Stimulated activated CD8-positive, alpha-beta memory T cell treated with anti-CD3 and anti-CD28 coated beads, Interleukin-7, amount 100 ng/mL, for 1 hour (primary cell): ENCODE measurements at regions not wholly inside any gene's neighbourhood (a gene's known extent, or its start where the extent isn't known, plus 50 kb on each side); places are given as distances from the start of the nearest gene placed in this dataset.
"Not testable (repeated sequence)": the region's sequence is repeated elsewhere in the genome, so short reads cannot be mapped to it uniquely, and the experiment has no call there.

Experiments used
- DNase-seq, 2 donors: peaks; one replicate each; pipeline ENCODE4 v3.0.0-alpha.2; 2020; ENCODE audit warnings: low read depth in 2 of 2

DNA sequence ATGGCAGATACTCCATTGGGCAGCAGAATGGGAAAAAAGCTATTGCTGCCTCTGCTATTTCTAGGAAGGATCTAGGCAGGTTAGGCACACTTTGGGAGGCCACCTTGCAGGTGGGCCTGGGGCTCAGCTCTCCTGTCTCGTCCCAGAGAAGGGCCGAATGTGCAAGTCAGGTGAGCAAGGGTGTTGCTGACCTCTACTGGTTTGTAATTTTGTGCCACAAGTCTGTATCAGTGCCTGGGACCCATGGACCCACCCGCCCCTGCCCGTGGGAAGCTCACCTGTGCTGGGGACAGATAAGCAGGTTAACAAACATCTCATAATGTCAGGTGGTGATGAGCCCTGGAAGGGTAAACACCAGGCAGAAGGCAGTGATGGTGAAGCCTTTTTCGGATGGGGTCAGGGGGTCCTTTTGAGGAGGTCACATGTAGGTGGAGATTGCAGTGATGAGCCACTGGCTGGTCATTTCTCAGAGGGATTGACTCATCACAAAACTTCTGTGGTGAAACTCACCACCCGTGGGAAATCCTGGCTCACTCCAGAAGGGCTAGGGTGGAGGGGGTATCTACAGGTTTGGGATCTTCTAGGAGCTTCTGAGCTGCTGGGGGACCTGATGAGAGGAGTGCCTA lies 161.3 kb downstream of the KLF13 start:
- no peak for DNase-seq

- no peak for DNase-seq
Measured at GRCh38 chr15:31488437-31489204, 162.0 kb downstream of the KLF13 start.

DNA sequence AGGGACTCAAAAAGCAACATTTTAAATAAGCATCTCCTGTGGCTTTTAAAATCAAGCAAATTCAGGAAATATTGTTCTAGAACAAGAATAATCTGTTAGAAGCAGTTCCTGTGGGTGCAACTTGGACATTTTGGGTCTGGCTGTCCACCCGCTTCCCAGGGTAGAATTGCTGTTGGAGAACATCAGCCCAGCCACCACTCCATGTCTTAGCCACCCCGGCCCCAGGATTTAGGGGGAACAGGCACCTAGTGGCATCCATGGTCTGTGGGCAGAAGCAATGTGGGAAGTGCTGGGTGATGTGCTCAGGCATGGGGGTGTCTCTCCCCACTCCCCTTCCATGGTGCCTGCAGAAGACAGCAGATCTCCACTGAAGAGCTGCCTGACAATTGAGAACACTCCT lies 162.6 kb downstream of the KLF13 start:
- no peak for DNase-seq

DNA sequence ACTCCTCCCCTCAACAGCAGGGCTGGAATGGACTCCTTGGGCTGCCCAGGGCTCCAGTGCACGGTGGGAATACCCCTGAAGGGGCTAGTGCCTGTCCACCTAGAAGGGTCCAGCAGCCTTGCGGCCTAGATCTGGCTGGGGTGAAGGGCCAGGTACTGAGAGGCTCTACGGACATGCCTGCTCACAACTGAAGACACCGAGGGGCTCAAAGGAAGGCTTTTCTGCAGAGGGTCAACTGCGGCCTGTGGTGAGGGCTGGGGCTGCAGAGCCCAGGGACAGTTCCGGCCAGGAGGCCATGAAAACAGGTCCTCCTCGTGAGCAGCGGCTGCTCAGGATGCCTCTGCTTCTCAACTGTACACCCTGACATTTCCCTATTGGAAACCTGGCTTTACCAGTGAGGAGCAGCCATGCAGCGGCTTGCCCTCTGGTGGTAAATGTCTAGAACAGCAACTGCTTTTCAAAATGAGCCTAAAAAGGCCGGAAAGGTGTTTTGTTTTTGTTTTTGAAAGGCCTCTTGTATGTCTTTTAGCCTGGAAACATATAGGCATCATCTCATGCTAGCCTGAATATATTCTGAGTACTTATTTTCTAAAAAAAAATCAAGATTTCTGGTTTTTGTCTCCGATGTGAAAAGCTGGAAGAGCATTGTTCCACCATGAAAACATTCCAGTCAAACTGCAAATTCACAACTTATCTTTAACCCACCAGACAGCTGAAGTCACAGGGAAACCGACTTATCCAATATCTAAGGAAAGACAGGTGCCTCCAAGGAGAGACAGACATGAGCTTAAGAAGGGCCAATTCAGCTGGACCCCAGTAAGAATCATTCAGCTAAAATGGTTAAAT lies 163.4 kb downstream of the KLF13 start:
- DNase-seq = no peak

- DNase-seq = no peak
Measured at GRCh38 chr15:31494786-31495185, 168.2 kb downstream of the KLF13 start.

- DNase-seq = no peak
Measured at GRCh38 chr15:31495281-31495680, 168.6 kb downstream of the KLF13 start.

DNA sequence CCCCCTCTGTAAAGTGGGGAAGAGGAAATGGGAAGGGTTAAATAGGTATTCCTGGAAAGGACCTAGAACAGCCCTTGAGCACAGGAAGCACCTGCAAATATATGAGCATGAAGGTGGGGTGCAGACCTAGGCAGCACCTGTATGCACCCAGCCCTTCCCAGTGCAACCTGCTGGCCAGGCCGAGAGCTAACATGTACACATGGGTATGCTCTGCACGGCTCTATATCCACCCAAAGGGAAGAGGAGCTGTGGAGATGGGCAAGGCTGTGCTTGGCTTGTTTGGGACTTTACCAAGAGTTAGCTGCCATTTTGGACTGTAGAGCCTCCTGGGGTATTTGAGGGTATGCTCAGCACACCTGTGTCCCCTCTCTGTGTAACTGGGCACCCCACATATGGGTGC lies 171.2 kb downstream of the KLF13 start:
- DNase-seq = no peak

- DNase-seq = no peak
Measured at GRCh38 chr15:31498329-31498728, 171.7 kb downstream of the KLF13 start.

DNA sequence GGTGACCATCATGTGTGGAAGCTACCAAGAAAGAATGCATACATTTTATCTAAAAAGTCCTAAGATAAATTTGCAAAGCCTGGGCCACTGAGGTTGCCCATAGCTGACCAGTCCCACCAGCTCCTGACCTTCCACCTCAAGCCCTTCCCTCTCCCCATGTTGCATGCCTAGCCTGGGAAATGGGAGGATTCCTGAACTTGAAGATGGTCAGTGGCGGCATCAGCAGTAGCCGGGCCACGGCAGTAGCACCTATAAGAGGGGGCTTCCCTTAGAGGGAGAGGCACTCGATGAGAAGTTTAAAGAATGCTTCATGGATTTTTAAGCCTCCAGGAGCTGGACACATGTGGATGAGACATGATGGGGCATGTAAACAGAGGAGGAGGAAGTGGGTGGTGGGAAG lies 172.1 kb downstream of the KLF13 start:
- no peak for DNase-seq

GRCh38 chr15:31499236-31499952 lies 172.8 kb downstream of the KLF13 start:
- no peak for DNase-seq

DNA sequence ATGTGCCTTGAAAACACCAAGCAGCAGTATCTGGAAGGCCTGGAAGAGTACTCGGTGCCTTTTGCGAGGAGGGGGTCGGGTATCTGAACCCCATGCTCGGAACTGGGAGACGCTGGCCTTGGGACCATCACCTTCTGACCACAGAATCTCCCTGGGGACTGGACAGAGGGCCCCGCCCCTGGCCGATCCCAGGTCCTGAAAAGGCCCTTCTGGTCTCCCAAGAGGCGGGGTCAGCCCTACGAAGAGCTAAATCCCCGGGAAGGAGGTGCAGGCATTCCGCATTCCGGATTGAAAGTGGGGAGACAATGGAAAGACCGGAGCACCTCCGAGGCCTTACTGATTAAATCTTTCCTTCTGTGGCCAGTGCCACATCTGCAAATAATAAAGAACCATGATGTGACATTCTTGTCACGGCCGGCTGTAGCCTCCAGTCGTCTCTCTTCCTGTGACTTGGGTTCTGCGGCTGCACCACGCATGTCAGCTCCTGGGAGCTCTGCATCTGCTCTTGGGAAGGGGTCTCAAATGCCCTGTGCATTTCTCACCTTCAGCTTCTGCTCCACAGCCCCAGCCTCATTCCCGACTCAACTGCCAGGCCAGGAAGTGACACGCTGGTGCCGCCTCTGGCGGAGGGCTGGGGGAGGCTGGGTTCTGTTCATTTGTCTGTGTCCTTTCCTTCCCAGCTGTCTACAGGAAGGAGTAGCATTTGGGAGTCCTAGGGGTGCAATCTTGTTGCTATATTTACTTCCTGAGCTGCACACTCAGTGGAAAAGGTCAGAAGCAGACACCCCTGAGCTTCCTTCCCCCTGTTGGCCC lies 173.5 kb downstream of the KLF13 start:
- DNase-seq = no peak

DNA sequence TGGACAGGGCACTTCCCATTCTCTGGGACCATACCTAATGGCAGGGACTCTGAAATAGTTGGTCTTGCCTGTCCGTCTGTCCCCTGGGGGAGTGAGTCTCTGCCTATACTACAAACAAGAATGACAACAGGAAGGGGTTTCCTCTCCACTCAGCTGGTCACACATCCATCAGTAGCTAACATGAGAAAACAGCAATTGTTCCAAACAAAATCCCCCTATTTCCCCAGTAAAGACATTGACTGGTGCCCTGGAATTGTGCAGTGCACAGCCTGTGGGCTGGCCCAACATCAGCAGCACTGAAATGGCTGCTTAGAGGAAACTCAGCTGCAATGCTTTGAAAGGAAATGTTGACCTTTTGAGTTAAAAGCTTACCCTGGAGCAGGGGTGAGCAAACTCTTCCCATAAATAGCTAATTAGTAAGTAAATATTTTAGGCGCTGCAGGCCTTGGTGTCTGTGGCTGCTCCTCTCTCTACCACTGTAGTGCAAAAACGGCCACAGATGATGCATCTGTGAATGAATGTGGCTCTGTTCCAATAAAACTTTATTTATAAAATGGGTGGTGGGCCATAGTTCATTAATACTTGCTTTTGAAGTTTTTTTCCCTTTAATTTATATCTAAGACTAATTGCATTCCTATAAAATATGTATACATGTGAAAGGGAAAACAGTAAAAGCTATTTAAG lies 174.3 kb downstream of the KLF13 start:
- DNase-seq = no peak

GRCh38 chr15:31501536-31502157 lies 175.0 kb downstream of the KLF13 start:
- DNase-seq = no peak

GRCh38 chr15:31502541-31503229 lies 176.1 kb downstream of the KLF13 start:
- no peak for DNase-seq

- DNase-seq = no peak
Measured at GRCh38 chr15:31503256-31503655, 176.6 kb downstream of the KLF13 start.

DNA sequence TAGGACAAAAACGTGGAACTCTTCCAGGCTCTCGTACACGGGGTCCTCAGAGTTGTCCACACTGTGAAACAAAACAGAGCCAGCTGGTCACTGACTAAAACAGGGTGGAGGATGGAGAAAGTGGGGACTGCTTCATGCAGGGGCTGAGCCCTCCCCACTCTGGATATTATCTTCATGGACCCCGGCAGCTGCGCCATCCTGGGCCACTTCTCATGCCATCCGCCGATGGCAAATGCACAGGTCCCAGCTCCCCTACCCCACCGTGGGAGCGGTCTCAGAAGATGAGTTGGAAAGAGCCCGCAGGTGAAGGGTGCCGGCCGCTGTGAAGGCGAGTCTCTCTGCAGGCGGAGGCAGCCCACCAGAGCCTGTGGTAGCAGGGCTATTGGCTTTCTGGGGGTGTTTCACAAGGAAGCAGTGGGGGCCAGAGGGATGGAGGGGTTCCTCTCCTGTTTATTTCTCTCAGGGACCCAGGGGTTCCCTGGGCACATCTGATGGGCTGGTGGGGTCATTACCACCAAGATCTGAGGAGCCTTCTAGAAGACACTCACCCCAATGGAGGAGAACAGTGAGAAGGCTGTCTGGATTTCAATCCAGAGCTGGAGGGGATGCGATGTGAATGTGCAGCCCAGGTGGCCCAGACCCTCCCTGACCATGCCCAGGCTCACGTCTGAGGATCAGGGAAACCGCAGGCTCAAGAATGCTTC lies 177.3 kb downstream of the KLF13 start:
- DNase-seq = no peak

GRCh38 chr15:31504462-31504839 lies 177.8 kb downstream of the KLF13 start:
- DNase-seq = no peak

GRCh38 chr15:31507573-31507972 lies 180.9 kb downstream of the KLF13 start:
- DNase-seq = not testable (repeated sequence)

- no peak for DNase-seq
Measured at GRCh38 chr15:31508656-31509055, 182.0 kb downstream of the KLF13 start.
